Mesendoderm (in vitro differentiated cells): ENCODE measurements at regions not wholly inside any gene's neighbourhood (a gene's known extent, or its start where the extent isn't known, plus 50 kb on each side); places are given as distances from the start of the nearest gene placed in this dataset.
"Not testable (repeated sequence)": the region's sequence is repeated elsewhere in the genome, so short reads cannot be mapped to it uniquely, and the experiment has no call there.

ENCODE experiments used
- DNase-seq: peaks from one replicate; pipeline ENCODE4 v3.0.0; 2013
- H2AK5ac ChIP-seq: 2 replicates; pipeline ENCODE4 v1.6.1; 2013; ENCODE audit warnings: low read length, inconsistent platforms
- H2BK120ac ChIP-seq: 2 replicates; pipeline ENCODE4 v1.6.1; 2013; ENCODE audit warnings: low read depth, mild to moderate bottlenecking, low read length, moderate library complexity, mixed read lengths
- H2BK15ac ChIP-seq: replicated peaks from 2 replicates; pipeline ENCODE4 v1.6.1; 2013; ENCODE audit warnings: low read depth, mild to moderate bottlenecking, moderate library complexity
- H2BK5ac ChIP-seq: 2 replicates; pipeline ENCODE4 v1.6.1; 2013; ENCODE audit warnings: low read length, inconsistent platforms
- H3K18ac ChIP-seq: 2 replicates; pipeline ENCODE4 v1.6.1; 2013; ENCODE audit warnings: mild to moderate bottlenecking, low read length, mixed read lengths
- H3K23ac ChIP-seq: one replicate; pipeline ENCODE4 v1.6.1; 2013; ENCODE audit warnings: low read length
- H3K27ac ChIP-seq: 2 replicates; pipeline ENCODE4 v1.5.1; 2013; ENCODE audit warnings: low read depth, mild to moderate bottlenecking, inconsistent platforms, low read length, moderate library complexity
- H3K27me3 ChIP-seq: 2 replicates; pipeline ENCODE4 v1.6.1; 2013; ENCODE audit warnings: low read length, control low read depth, mild to moderate bottlenecking, inconsistent platforms; ENCODE audit not compliant: insufficient read depth, poor library complexity
- H3K36me3 ChIP-seq: 2 replicates; pipeline ENCODE4 v1.6.1; 2013; ENCODE audit warnings: low read length, inconsistent platforms; ENCODE audit not compliant: control insufficient read depth, insufficient read depth
- H3K4ac ChIP-seq: one replicate; pipeline ENCODE4 v1.6.1; 2013; ENCODE audit warnings: low read depth, mild to moderate bottlenecking, low read length, moderate library complexity
- H3K4me1 ChIP-seq: 2 replicates; pipeline ENCODE4 v1.6.1; 2013; ENCODE audit warnings: low read depth, low read length, inconsistent platforms; ENCODE audit not compliant: control insufficient read depth
- H3K4me2 ChIP-seq: 2 replicates; pipeline ENCODE4 v1.6.1; 2013; ENCODE audit warnings: low read length
- H3K4me3 ChIP-seq: 2 replicates; pipeline ENCODE4 v1.5.1; 2013; ENCODE audit warnings: mild to moderate bottlenecking, low read length
- H3K56ac ChIP-seq: one replicate; pipeline ENCODE4 v1.6.1; 2013; ENCODE audit warnings: low read length
- H3K79me1 ChIP-seq: 2 replicates; pipeline ENCODE4 v1.6.1; 2013; ENCODE audit warnings: low read length, inconsistent platforms
- H3K79me2 ChIP-seq: 2 replicates; pipeline ENCODE4 v1.6.1; 2013; ENCODE audit warnings: mild to moderate bottlenecking, low read length; ENCODE audit not compliant: control insufficient read depth, insufficient read depth
- H3K9ac ChIP-seq: 2 replicates; pipeline ENCODE4 v1.6.1; 2013; ENCODE audit warnings: low read length, inconsistent platforms
- H4K5ac ChIP-seq: one replicate; pipeline ENCODE4 v1.6.1; 2013; ENCODE audit warnings: low read length
- H4K8ac ChIP-seq: one replicate; pipeline ENCODE4 v1.6.1; 2013; ENCODE audit warnings: low read depth, mild to moderate bottlenecking, control low read depth, low read length, moderate library complexity
- WGBS: extraction: QIAGEN DNeasy Blood & Tissue Kit; methylation state at CpG from one replicate; pipeline ENCODE4 v1.1.7; 2013; ENCODE audit warnings: low lambda C conversion rate, missing lambda C conversion rate; ENCODE audit not compliant: insufficient coverage; ENCODE audit errors: extremely low coverage; 5-methylcytosine and 5-hydroxymethylcytosine counted together

GRCh38 chr14:44846232-44846824, 115.4 kb downstream of the KLHL28 start:
- DNase-seq, result peak; percentile 53
- Histone ChIP-seq H2BK15ac (no peak overlapping the region), H3K18ac (no peak overlapping the region), H3K56ac (no peak overlapping the region), H2BK5ac (no peak overlapping the region), H2BK120ac (no peak overlapping the region), H3K27me3 (no peaks in the 10 kb centered on the region), H3K4ac (no peak overlapping the region), H3K36me3 (no peaks in the 10 kb centered on the region), H3K23ac (no peak overlapping the region), H3K79me2 (no peaks in the 10 kb centered on the region), H3K79me1 (no peaks in the 10 kb centered on the region), H2AK5ac (no peak overlapping the region), H4K8ac (no peak overlapping the region), H3K27ac (no peak overlapping the region), H3K9ac (no peak overlapping the region), H3K4me1 (no peaks in the 10 kb centered on the region), H4K5ac (no peak overlapping the region), H3K4me3 (no peak overlapping the region), H3K4me2 (no peak overlapping the region)
- WGBS, result no CpG with 5 or more reads among the region's 4 CpGs

DNA sequence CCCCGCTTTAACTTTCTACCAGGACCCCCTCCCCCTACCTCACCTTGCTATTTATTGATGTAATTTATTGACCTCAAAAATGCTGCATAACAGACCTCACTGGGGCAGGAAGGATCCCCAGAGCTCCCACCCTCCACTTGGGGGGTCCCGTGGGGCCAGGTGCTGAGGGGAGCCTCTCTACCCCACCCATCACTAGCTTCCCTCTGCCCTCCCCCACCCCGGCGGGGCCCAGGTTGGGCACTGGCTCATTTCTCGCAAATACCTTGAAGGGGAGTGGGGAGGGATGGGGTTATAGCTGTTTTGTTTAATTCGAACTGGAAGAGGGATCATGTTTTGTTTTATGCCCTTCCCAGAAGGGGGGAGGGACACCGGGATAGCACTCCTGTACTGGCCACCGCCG, 125.8 kb downstream of the KLHL28 start:
- not testable (repeated sequence) for DNase-seq, H3K36me3 ChIP-seq, H3K56ac ChIP-seq, H3K79me2 ChIP-seq, H3K27me3 ChIP-seq, H3K4me1 ChIP-seq, H3K23ac ChIP-seq, H3K27ac ChIP-seq, H3K4ac ChIP-seq, H3K4me2 ChIP-seq, H2BK15ac ChIP-seq, H3K9ac ChIP-seq, H2BK5ac ChIP-seq, H4K8ac ChIP-seq, H3K79me1 ChIP-seq, H4K5ac ChIP-seq, H2BK120ac ChIP-seq, H3K18ac ChIP-seq, H3K4me3 ChIP-seq, H2AK5ac ChIP-seq
- no CpG with 5 or more reads among the region's 9 CpGs for WGBS

DNA sequence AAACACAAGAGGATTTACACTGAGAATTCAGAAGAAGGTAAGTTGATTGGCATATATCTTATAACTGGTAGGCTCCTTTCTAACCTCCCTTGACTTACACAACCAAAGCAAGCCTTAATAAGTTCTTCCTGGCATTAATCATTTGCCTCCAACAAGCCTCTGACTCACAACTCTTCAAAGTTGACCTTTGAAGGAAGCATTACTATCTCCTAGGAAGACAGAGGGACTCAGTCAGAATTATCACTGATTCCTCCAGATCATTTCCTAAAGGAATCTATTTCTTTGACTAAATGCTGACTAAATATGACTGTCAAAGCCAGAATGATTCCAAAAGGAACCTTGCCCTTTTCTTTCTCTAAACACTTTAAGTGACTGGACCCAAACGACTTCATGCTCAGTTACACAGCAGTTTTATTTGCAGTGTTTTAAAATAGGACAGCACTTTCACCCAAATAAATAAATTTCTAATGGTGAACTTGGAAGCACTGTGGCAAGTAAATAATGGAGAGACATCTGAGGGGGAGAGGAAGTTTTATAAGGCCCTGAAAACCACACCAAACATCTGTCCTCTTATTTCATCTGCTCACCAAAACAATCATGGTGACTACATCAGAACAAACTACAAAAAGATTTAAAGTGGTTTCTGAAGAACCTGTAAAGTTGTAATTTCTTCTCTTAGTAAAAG, 128.2 kb downstream of the KLHL28 start:
- H3K4me1 ChIP-seq, result no peaks in the 10 kb centered on the region
- no peaks in the 10 kb centered on the region for H3K79me1 ChIP-seq
- H4K8ac ChIP-seq, result no peak overlapping the region
- no peaks in the 10 kb centered on the region for H3K79me2 ChIP-seq
- H3K4ac ChIP-seq, result no peak overlapping the region
- no peaks in the 10 kb centered on the region for H3K36me3 ChIP-seq
- H3K56ac ChIP-seq, result no peak overlapping the region
- no peak overlapping the region for H3K23ac ChIP-seq
- H3K27me3 ChIP-seq, result no peaks in the 10 kb centered on the region
- no peak overlapping the region for H2AK5ac ChIP-seq
- no peak overlapping the region for H2BK15ac ChIP-seq
- no peak overlapping the region for H2BK5ac ChIP-seq
- no peak overlapping the region for H4K5ac ChIP-seq
- WGBS, result no CpG with 5 or more reads among the region's 1 CpG
- no peak overlapping the region for H3K9ac ChIP-seq
- no peak overlapping the region for H2BK120ac ChIP-seq
- no peak for DNase-seq
- no peak overlapping the region for H3K27ac ChIP-seq
- H3K4me3 ChIP-seq, result no peak overlapping the region
- H3K18ac ChIP-seq, result no peak overlapping the region
- no peak overlapping the region for H3K4me2 ChIP-seq

DNA sequence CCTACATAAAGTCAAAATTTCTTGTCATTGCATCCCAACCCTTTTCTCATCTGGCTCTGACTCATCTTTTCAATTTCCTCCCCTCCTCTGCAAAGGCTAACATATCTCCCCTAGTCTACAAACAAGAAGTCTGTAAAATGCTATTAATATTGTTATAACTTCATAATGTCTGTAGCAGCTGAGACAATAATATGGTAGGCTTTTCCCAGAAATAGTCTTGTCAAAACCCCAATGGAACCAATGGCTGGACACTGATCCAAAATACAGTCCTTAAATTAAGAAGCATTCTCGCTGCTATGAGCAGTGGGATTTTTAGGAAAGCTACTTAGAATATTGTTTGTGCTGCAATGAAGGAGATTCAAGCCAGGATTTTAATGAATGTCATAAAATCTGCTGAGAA, 131.4 kb downstream of the KLHL28 start:
- no peaks in the 10 kb centered on the region for H3K79me2 ChIP-seq
- H3K23ac ChIP-seq, result no peak overlapping the region
- H3K4me3 ChIP-seq, result no peak overlapping the region
- H3K56ac ChIP-seq, result no peak overlapping the region
- no peaks in the 10 kb centered on the region for H3K36me3 ChIP-seq
- H3K18ac ChIP-seq, result no peak overlapping the region
- H3K4me1 ChIP-seq, result no peaks in the 10 kb centered on the region
- H4K8ac ChIP-seq, result no peak overlapping the region
- H2BK5ac ChIP-seq, result no peak overlapping the region
- no peak overlapping the region for H4K5ac ChIP-seq
- no peak overlapping the region for H2AK5ac ChIP-seq
- no peak overlapping the region for H3K4me2 ChIP-seq
- WGBS, result no CpG with 5 or more reads among the region's 1 CpG
- H2BK120ac ChIP-seq, result no peak overlapping the region
- no peak for DNase-seq
- H3K27me3 ChIP-seq, result no peaks in the 10 kb centered on the region
- H3K9ac ChIP-seq, result no peak overlapping the region
- no peak overlapping the region for H3K4ac ChIP-seq
- H3K79me1 ChIP-seq, result no peaks in the 10 kb centered on the region
- no peak overlapping the region for H3K27ac ChIP-seq
- H2BK15ac ChIP-seq, result no peak overlapping the region

- Histone ChIP-seq H3K23ac (no peak overlapping the region), H2BK15ac (no peak overlapping the region), H3K4me1 (no peaks in the 10 kb centered on the region), H3K79me2 (no peaks in the 10 kb centered on the region), H2BK5ac (no peak overlapping the region), H3K4me2 (no peak overlapping the region), H3K79me1 (no peaks in the 10 kb centered on the region), H4K8ac (no peak overlapping the region), H2AK5ac (no peak overlapping the region), H3K4me3 (no peak overlapping the region), H3K56ac (no peak overlapping the region), H3K27me3 (no peaks in the 10 kb centered on the region), H3K36me3 (no peaks in the 10 kb centered on the region), H4K5ac (no peak overlapping the region), H3K18ac (no peak overlapping the region), H3K27ac (no peak overlapping the region), H3K4ac (no peak overlapping the region), H3K9ac (no peak overlapping the region), H2BK120ac (no peak overlapping the region)
- WGBS, result no CpG with 5 or more reads among the region's 1 CpG
- no peak for DNase-seq
Observed at GRCh38 chr14:44829021-44829420, 132.7 kb downstream of the KLHL28 start.

- Histone ChIP-seq H3K27me3 (no peaks in the 10 kb centered on the region), H2BK15ac (no peak overlapping the region), H3K4me2 (no peak overlapping the region), H3K27ac (no peak overlapping the region), H4K8ac (no peak overlapping the region), H3K4ac (no peak overlapping the region), H3K56ac (no peak overlapping the region), H3K79me1 (no peaks in the 10 kb centered on the region), H2BK5ac (no peak overlapping the region), H3K36me3 (no peaks in the 10 kb centered on the region), H3K79me2 (no peaks in the 10 kb centered on the region), H3K18ac (no peak overlapping the region), H3K4me1 (no peaks in the 10 kb centered on the region), H3K23ac (no peak overlapping the region), H2AK5ac (no peak overlapping the region), H4K5ac (no peak overlapping the region), H3K4me3 (no peak overlapping the region), H3K9ac (no peak overlapping the region), H2BK120ac (no peak overlapping the region)
- WGBS, result no CpG with 5 or more reads among the region's 1 CpG
- no peak for DNase-seq
Observed at GRCh38 chr14:44828023-44828422, 133.7 kb downstream of the KLHL28 start.
